GM21360 (cell line): ENCODE measurements at regions not wholly inside any gene's neighbourhood (a gene's known extent, or its start where the extent isn't known, plus 50 kb on each side); places are given as distances from the start of the nearest gene placed in this dataset.
"Not testable (repeated sequence)": the region's sequence is repeated elsewhere in the genome, so short reads cannot be mapped to it uniquely, and the experiment has no call there.

ENCODE experiments used
- ATAC-seq: cut with Tn5 transposase; IDR thresholded peaks from one replicate; pipeline ENCODE4 v1.9.1; 2021; ENCODE audit warnings: mild to moderate bottlenecking, moderate library complexity; ENCODE audit not compliant: unreplicated experiment

- not testable (repeated sequence) for ATAC-seq
Observed at GRCh38 chr3:10109-10996, 186.2 kb upstream of the CHL1 start.

- ATAC-seq: no peak
Observed at GRCh38 chr3:11734-12133, 184.8 kb upstream of the CHL1 start.

- ATAC-seq: no peak
Observed at GRCh38 chr3:14652-15051, 181.9 kb upstream of the CHL1 start.

GRCh38 chr3:16366-16765 is 180.2 kb upstream of the CHL1 start:
- ATAC-seq: no peak

- ATAC-seq: no peak
Observed at GRCh38 chr3:20421-20820, 176.1 kb upstream of the CHL1 start.

- no peak for ATAC-seq
Observed at GRCh38 chr3:24006-24405, 172.6 kb upstream of the CHL1 start.

GRCh38 chr3:25056-25455 is 171.5 kb upstream of the CHL1 start:
- ATAC-seq: no peak

GRCh38 chr3:35985-36384 is 160.6 kb upstream of the CHL1 start:
- ATAC-seq: not testable (repeated sequence)

- not testable (repeated sequence) for ATAC-seq
Observed at GRCh38 chr3:42871-43744, 153.5 kb upstream of the CHL1 start.

GRCh38 chr3:44028-44676 is 152.4 kb upstream of the CHL1 start:
- ATAC-seq: no peak

- not testable (repeated sequence) for ATAC-seq
Observed at GRCh38 chr3:44941-45340, 151.6 kb upstream of the CHL1 start.

- ATAC-seq: no peak
Observed at GRCh38 chr3:46576-46975, 150.0 kb upstream of the CHL1 start.

- not testable (repeated sequence) for ATAC-seq
Observed at GRCh38 chr3:53441-53840, 143.1 kb upstream of the CHL1 start.

GRCh38 chr3:54240-54639 is 142.3 kb upstream of the CHL1 start:
- ATAC-seq: no peak

GRCh38 chr3:56672-57071 is 139.9 kb upstream of the CHL1 start:
- no peak for ATAC-seq

GRCh38 chr3:59854-60253 is 136.7 kb upstream of the CHL1 start:
- no peak for ATAC-seq

GRCh38 chr3:63095-63765 is 133.3 kb upstream of the CHL1 start:
- no peak for ATAC-seq

- no peak for ATAC-seq
Observed at GRCh38 chr3:69690-70089, 126.9 kb upstream of the CHL1 start.

- ATAC-seq: no peak
Observed at GRCh38 chr3:72776-73175, 123.8 kb upstream of the CHL1 start.

- no peak for ATAC-seq
Observed at GRCh38 chr3:73271-73670, 123.3 kb upstream of the CHL1 start.
